Ishikawa (cell line): ENCODE measurements at regions not wholly inside any gene's neighbourhood (a gene's known extent, or its start where the extent isn't known, plus 50 kb on each side); places are given as distances from the start of the nearest gene placed in this dataset.

ENCODE experiments used
- CEBPB ChIP-seq: IDR thresholded peaks from 2 replicates; pipeline ENCODE4 v1.6.1; 2012
- MAX ChIP-seq: IDR thresholded peaks from 2 replicates; pipeline ENCODE4 v1.6.1; 2012
- RAD21 ChIP-seq: IDR thresholded peaks from 2 replicates; pipeline ENCODE4 v1.6.1; 2012; ENCODE audit warnings: low read depth
- REST ChIP-seq: IDR thresholded peaks from 2 replicates; pipeline ENCODE4 v1.6.1; 2012; ENCODE audit warnings: low read depth, mild to moderate bottlenecking
- TAF1 ChIP-seq: IDR thresholded peaks from 2 replicates; pipeline ENCODE4 v1.6.1; 2012; ENCODE audit warnings: low read depth, mild to moderate bottlenecking
- TCF12 ChIP-seq: IDR thresholded peaks from 2 replicates; pipeline ENCODE4 v1.6.1; 2012; ENCODE audit warnings: low read depth
- TEAD4 ChIP-seq: IDR thresholded peaks from 2 replicates; pipeline ENCODE4 v1.6.1; 2012
- YY1 ChIP-seq: IDR thresholded peaks from 2 replicates; pipeline ENCODE4 v1.6.1; 2012; ENCODE audit warnings: low read depth

GRCh38 chr3:53975382-53975781 lies 83.7 kb upstream of the SELENOK start:
- no peak for TF ChIP-seq MAX
- TF ChIP-seq TAF1: no peak
- no peak for TF ChIP-seq YY1
- TF ChIP-seq REST: no peak
- TF ChIP-seq TEAD4: no peak
- no peak for TF ChIP-seq CEBPB
- TF ChIP-seq RAD21: no peak
- no peak for TF ChIP-seq TCF12
